Testis (tissue), 2 donors: ENCODE measurements at regions not wholly inside any gene's neighbourhood (a gene's known extent, or its start where the extent isn't known, plus 50 kb on each side); places are given as distances from the start of the nearest gene placed in this dataset.

Source experiments
- DNase-seq: peaks from one replicate; pipeline ENCODE4 v3.0.0-alpha.2; 2019
- H3K27ac ChIP-seq, 2 donors: fragments of 200-600 bp; sonication (generic); one replicate each; pipeline ENCODE4 v1.5.1; 2019
- H3K27me3 ChIP-seq: fragments of 200-600 bp; sonication (generic); one replicate; pipeline ENCODE4 v1.5.1; 2019
- H3K36me3 ChIP-seq: fragments of 200-600 bp; sonication (generic); one replicate; pipeline ENCODE4 v1.5.1; 2017; ENCODE audit warnings: low read depth; ENCODE audit errors: missing control alignments
- H3K4me1 ChIP-seq: fragments of 200-600 bp; sonication (generic); one replicate; pipeline ENCODE4 v1.5.1; 2019
- H3K4me3 ChIP-seq, 2 donors: fragments of 200-600 bp; sonication (generic); one replicate each; pipeline ENCODE4 v1.5.1; 2017 to 2019
- H3K9me3 ChIP-seq: fragments of 200-600 bp; sonication (generic); one replicate; pipeline ENCODE4 v1.5.1; 2017
- POLR2A ChIP-seq: fragments of 450-650 bp; IDR thresholded peaks from one replicate; pipeline ENCODE4 v1.6.1; 2017; ENCODE audit warnings: antibody characterized with exemption, mild to moderate bottlenecking, moderate library complexity
- whole genome bisulfite sequencing, 2 donors: methylation state at CpG; one replicate each; pipeline ENCODE4 v1.1.5; 2018; 5-methylcytosine and 5-hydroxymethylcytosine counted together
- intact Hi-C: fragments of 100-400 bp; cut with DNase I; formaldehyde crosslinking; loops from one replicate; pipeline ENCODE4 v1.15.1; 2023; ENCODE audit warnings: low total_unique reads
- TF ChIP-seq, protein P1 (sequence below), 3 experiments: fragments of 450-650 bp in 2 of 3; fragments of 200-600 bp in 1 of 3; sonication (generic) in 1 of 3; IDR thresholded peaks; one replicate each; pipeline ENCODE4 v1.5.1; 2016 to 2019; ENCODE audit warnings: antibody characterized with exemption in 3 of 3, mild to moderate bottlenecking in 2 of 3, moderate library complexity in 1 of 3

- Histone ChIP-seq H3K4me1 (no peaks in the 10 kb centered on the region), H3K27me3 (no peaks in the 10 kb centered on the region), H3K27ac (no peak overlapping the region), H3K4me3 (no peak overlapping the region), H3K36me3 (no peaks in the 10 kb centered on the region), H3K9me3 (no peaks in the 10 kb centered on the region)
- no peak for TF ChIP-seq POLR2A
- TF ChIP-seq, protein P1, sequence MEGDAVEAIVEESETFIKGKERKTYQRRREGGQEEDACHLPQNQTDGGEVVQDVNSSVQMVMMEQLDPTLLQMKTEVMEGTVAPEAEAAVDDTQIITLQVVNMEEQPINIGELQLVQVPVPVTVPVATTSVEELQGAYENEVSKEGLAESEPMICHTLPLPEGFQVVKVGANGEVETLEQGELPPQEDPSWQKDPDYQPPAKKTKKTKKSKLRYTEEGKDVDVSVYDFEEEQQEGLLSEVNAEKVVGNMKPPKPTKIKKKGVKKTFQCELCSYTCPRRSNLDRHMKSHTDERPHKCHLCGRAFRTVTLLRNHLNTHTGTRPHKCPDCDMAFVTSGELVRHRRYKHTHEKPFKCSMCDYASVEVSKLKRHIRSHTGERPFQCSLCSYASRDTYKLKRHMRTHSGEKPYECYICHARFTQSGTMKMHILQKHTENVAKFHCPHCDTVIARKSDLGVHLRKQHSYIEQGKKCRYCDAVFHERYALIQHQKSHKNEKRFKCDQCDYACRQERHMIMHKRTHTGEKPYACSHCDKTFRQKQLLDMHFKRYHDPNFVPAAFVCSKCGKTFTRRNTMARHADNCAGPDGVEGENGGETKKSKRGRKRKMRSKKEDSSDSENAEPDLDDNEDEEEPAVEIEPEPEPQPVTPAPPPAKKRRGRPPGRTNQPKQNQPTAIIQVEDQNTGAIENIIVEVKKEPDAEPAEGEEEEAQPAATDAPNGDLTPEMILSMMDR (IDR thresholded peaks at IDR 0.05) = no peak
- intact Hi-C loops = no loop called here
- DNase-seq = no peak
These were observed 594.0 kb upstream of the CCDC54 start for GRCh38 chr3:106783231-106783630.

- Histone ChIP-seq H3K4me3 (no peak overlapping the region), H3K27ac (no peak overlapping the region), H3K9me3 (no peaks in the 10 kb centered on the region), H3K27me3 (no peaks in the 10 kb centered on the region), H3K36me3 (no peaks in the 10 kb centered on the region), H3K4me1 (no peaks in the 10 kb centered on the region)
- DNase-seq = no peak
- TF ChIP-seq, protein P1 (IDR thresholded peaks at IDR 0.05) = no peak
- no peak for TF ChIP-seq POLR2A
- intact Hi-C loops = no loop called here
- WGBS, 2 donors = 87 to 89% methylated on average over 4 of the region's 4 CpGs
These were observed 588.0 kb upstream of the CCDC54 start for GRCh38 chr3:106789276-106789675.

GRCh38 chr3:106792716-106793115, 584.5 kb upstream of the CCDC54 start:
- Histone ChIP-seq H3K27me3 (no peaks in the 10 kb centered on the region), H3K9me3 (no peaks in the 10 kb centered on the region), H3K36me3 (no peaks in the 10 kb centered on the region), H3K27ac (no peak overlapping the region), H3K4me1 (no peaks in the 10 kb centered on the region), H3K4me3 (no peak overlapping the region)
- TF ChIP-seq, protein P1 (IDR thresholded peaks at IDR 0.05) = no peak
- TF ChIP-seq POLR2A = no peak
- intact Hi-C loops = no loop called here
- 96 to 98% methylated on average over 1 of the region's 1 CpG for WGBS, 2 donors
- DNase-seq = no peak

DNA sequence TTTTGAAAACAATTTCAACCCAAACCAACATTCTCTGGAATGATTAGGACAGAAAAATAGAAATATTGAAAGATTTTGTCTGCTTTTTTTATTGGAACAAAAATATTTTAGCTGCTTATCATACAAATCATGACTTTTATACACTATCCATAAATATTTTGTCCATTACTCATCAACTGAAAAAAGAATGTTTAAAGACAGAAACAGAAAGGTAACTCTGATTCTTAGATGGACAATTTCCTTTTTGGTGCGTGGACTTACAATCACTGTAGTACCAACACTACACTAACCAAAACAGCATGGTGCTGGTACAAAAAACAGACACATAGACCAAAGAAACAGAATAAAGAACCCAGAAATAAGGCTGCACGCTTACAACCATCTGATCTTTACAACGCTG, 582.8 kb upstream of the CCDC54 start:
- TF ChIP-seq, protein P1 (IDR thresholded peaks at IDR 0.05) = no peak
- TF ChIP-seq POLR2A = no peak
- no peaks in the 10 kb centered on the region for H3K9me3 ChIP-seq
- no peaks in the 10 kb centered on the region for H3K4me1 ChIP-seq
- no peak overlapping the region for H3K27ac ChIP-seq
- H3K4me3 ChIP-seq = no peak overlapping the region
- WGBS, 2 donors = 96 to 97% methylated on average over 3 of the region's 3 CpGs
- H3K27me3 ChIP-seq = no peaks in the 10 kb centered on the region
- no peak for DNase-seq
- no peaks in the 10 kb centered on the region for H3K36me3 ChIP-seq
- intact Hi-C loops = no loop called here

DNA sequence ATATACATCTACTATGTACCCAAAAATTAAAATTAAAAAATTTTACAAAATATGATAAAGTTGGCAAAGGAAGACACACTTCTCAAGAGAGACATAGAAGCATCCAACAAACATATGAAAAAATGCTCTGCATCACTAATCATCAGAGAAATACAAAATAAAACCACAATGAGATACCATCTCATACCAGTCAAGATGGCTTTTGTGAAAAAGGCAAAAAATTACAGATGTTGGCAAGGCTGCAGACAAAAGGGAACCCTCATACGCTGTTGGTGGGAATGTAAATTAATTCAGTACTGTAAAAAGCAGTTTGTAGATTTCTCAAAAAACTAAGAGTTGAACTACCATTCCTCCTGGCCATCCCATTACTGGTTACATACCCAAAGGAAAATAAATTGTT, 581.7 kb upstream of the CCDC54 start:
- WGBS, 2 donors = 94 to 97% methylated on average over 1 of the region's 1 CpG
- no peak for TF ChIP-seq POLR2A
- TF ChIP-seq, protein P1 (IDR thresholded peaks at IDR 0.05) = no peak
- DNase-seq = no peak
- no peaks in the 10 kb centered on the region for H3K27me3 ChIP-seq
- no peaks in the 10 kb centered on the region for H3K36me3 ChIP-seq
- no peak overlapping the region for H3K27ac ChIP-seq
- intact Hi-C loops = no loop called here
- H3K4me3 ChIP-seq = no peak overlapping the region
- no peaks in the 10 kb centered on the region for H3K9me3 ChIP-seq
- H3K4me1 ChIP-seq = no peaks in the 10 kb centered on the region
